GM23248 (cell line): ENCODE measurements at regions not wholly inside any gene's neighbourhood (a gene's known extent, or its start where the extent isn't known, plus 50 kb on each side); places are given as distances from the start of the nearest gene placed in this dataset.

Experiments used
- EZH2 ChIP-seq: fragments of 200-600 bp; sonication (generic); IDR thresholded peaks from 2 replicates; pipeline ENCODE4 v1.6.1; 2018; ENCODE audit warnings: antibody characterized with exemption, mild to moderate bottlenecking; ENCODE audit not compliant: insufficient read depth, poor library complexity, severe bottlenecking
- EZH2phosphoT487 ChIP-seq: fragments of 200-600 bp; sonication (generic); IDR thresholded peaks from 2 replicates; pipeline ENCODE4 v1.6.1; 2018; ENCODE audit warnings: antibody characterized with exemption, moderate library complexity, mild to moderate bottlenecking, low read depth; ENCODE audit not compliant: insufficient read depth

DNA sequence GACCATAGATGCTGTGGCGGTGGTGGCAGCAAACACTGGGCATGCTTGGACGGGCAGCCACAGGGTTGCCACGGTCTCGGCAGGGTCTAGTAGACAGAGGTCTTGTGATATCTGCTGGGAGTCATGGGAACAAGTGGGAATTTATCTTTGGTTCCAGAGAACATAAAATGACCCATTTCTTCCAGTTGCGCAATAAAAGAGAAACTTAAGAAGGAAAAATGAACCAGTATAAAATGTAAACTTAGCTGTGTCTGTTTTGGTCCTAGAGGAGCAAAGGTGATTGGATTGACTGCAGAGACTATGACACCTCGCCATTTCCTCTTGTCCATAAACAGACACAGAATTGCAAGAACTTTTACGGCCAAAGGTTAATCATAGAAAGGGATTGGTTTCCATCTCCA, 132.6 kb upstream of the RBBP8 start:
- TF ChIP-seq EZH2 (no peak), EZH2phosphoT487 (no peak)
